ENCODE measurements at regions not wholly inside any gene's neighbourhood (a gene's known extent, or its start where the extent isn't known, plus 50 kb on each side); places are given as distances from the start of the nearest gene placed in this dataset.

GRCh38 chr7:40946549-40946948, 756.3 kb downstream of the INHBA start:
- intact Hi-C loops (cut with DNase I; ENCODE audit: low total_unique reads) = no loop called here
- no peak overlapping the region for H3K4me3 ChIP-seq
- peaks cover 0 to 35% (median 25%) of the 10 kb centered on the region in 4 donors for H3K9me3 ChIP-seq
- no peaks in the 10 kb centered on the region for H3K36me3 ChIP-seq
- H3K27ac ChIP-seq = no peak overlapping the region
- TF ChIP-seq POLR2AphosphoS5 (IDR thresholded peaks at IDR 0.05) (no peak), CTCF (IDR thresholded peaks at IDR 0.05) (no peak), POLR2A (IDR thresholded peaks at IDR 0.05) (no peak), EP300 (IDR thresholded peaks at IDR 0.05) (no peak)
- WGBS, 5 donors = 81 to 91% (median 89%) methylated on average over 1 of the region's 1 CpG
- H3K27me3 ChIP-seq = no peaks in the 10 kb centered on the region
- no peaks in the 10 kb centered on the region for H3K4me1 ChIP-seq
- DNase-seq = no peak

GRCh38 chr7:40945788-40946187, 757.1 kb downstream of the INHBA start:
- H3K9me3 ChIP-seq = peaks cover 0 to 35% (median 26%) of the 10 kb centered on the region in 4 donors
- no peak overlapping the region for H3K4me3 ChIP-seq
- no peaks in the 10 kb centered on the region for H3K36me3 ChIP-seq
- TF ChIP-seq CTCF (IDR thresholded peaks at IDR 0.05) (no peak), EP300 (IDR thresholded peaks at IDR 0.05) (no peak)
- no peak for DNase-seq
- H3K27ac ChIP-seq = no peak overlapping the region
- no peaks in the 10 kb centered on the region for H3K27me3 ChIP-seq
- intact Hi-C loops (cut with DNase I; ENCODE audit: low total_unique reads) = no loop called here
- 61 to 96% (median 91%) methylated on average over 2 of the region's 2 CpGs for WGBS, 5 donors
- H3K4me1 ChIP-seq = no peaks in the 10 kb centered on the region

- H3K27ac ChIP-seq = no peak overlapping the region
- intact Hi-C loops (cut with DNase I; ENCODE audit: low total_unique reads) = no loop called here
- TF ChIP-seq POLR2A (IDR thresholded peaks at IDR 0.05) (no peak), EP300 (IDR thresholded peaks at IDR 0.05) (no peak), POLR2AphosphoS5 (IDR thresholded peaks at IDR 0.05) (no peak), CTCF (IDR thresholded peaks at IDR 0.05) (no peak)
These were observed 757.8 kb downstream of the INHBA start for GRCh38 chr7:40944981-40945585.

DNA sequence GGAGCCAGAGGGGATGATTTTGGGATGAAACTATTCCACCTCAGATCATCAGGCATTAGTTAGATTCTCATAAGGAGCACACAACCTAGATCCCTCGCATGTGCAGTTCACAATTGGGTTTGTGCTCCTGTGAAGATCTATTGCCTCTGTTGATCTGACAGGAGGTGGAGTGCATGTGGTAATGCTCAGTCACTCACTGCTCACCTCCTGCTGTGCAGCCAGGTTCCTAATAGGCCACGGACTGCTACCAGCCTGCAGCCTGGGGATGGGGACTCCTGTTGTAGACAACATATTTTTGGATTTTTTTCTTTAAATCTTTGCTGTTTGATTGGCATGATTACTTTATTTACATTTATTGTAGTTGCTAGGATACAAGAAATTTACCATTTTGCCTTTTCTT, 765.0 kb downstream of the INHBA start:
- TF ChIP-seq CTCF (IDR thresholded peaks at IDR 0.05) (no peak), EP300 (IDR thresholded peaks at IDR 0.05) (no peak), POLR2AphosphoS5 (IDR thresholded peaks at IDR 0.05) (no peak), POLR2A (IDR thresholded peaks at IDR 0.05) (no peak)
- Histone ChIP-seq H3K27ac (no peak overlapping the region), H3K36me3 (no peaks in the 10 kb centered on the region), H3K4me1 (no peaks in the 10 kb centered on the region), H3K27me3 (no peaks in the 10 kb centered on the region), H3K9me3 (peaks cover 0 to 33% (median 10%) of the 10 kb centered on the region in 4 donors), H3K4me3 (no peak overlapping the region)
- intact Hi-C loops (cut with DNase I; ENCODE audit: low total_unique reads) = no loop called here
- 63 to 77% (median 65%) methylated on average over 2 of the region's 2 CpGs for WGBS, 5 donors
- no peak for DNase-seq

More at GRCh38 chr7:40944981-40945585, 757.8 kb downstream of the INHBA start:
- Histone ChIP-seq H3K4me3 (no peak overlapping the region), H3K9me3 (peaks cover 0 to 37% (median 26%) of the 10 kb centered on the region in 4 donors), H3K27me3 (no peaks in the 10 kb centered on the region), H3K4me1 (no peaks in the 10 kb centered on the region), H3K36me3 (no peaks in the 10 kb centered on the region)
- DNase-seq = no peak

All from stomach (tissue), 8 donors.